ENCODE measurements at regions not wholly inside any gene's neighbourhood (a gene's known extent, or its start where the extent isn't known, plus 50 kb on each side); places are given as distances from the start of the nearest gene placed in this dataset.
A peak's percentile ranks its signal among the peaks of the same experiment; 100 is the strongest.

GRCh38 chr2:181152701-181153100 is 172.3 kb downstream of the UBE2E3 start:
- POLR2A ChIA-PET = no interaction called here
- Mint-ChIP-seq H3K27ac (no peak overlapping the region), H3K27me3 (no peaks in the 10 kb centered on the region), H3K36me3 (ENCODE audit: low read depth) (peaks cover 35% of the 10 kb centered on the region), H3K4me1 (peaks cover 22% of the 10 kb centered on the region), H3K9me3 (peaks cover 26% of the 10 kb centered on the region), H3K4me3 (no peak overlapping the region)
- CTCF ChIA-PET = interaction anchor here (0.6 to 1.6 kb wide), 7 partner anchors 8 to 310 kb away, joined by 3 to 8 read pairs (median 4); partner anchors contain the start of gene ITGA4
- no peak for DNase-seq

GRCh38 chr2:181153886-181154285 is 173.5 kb downstream of the UBE2E3 start:
- H3K4me3 Mint-ChIP-seq = no peak overlapping the region
- H3K27ac Mint-ChIP-seq = no peak overlapping the region
- H3K27me3 Mint-ChIP-seq = no peaks in the 10 kb centered on the region
- POLR2A ChIA-PET = no interaction called here
- no peak for DNase-seq
- CTCF ChIA-PET = interaction anchor here (1.6 kb wide), 1 partner anchor 9 kb away, joined by 8 read pairs; no protein-coding TSS in a partner anchor
- H3K9me3 Mint-ChIP-seq = peaks cover 37% of the 10 kb centered on the region
- H3K36me3 Mint-ChIP-seq (ENCODE audit: low read depth) = peaks cover 45% of the 10 kb centered on the region
- H3K4me1 Mint-ChIP-seq = peaks cover 18% of the 10 kb centered on the region

GRCh38 chr2:181157326-181157725 is 176.9 kb downstream of the UBE2E3 start:
- Mint-ChIP-seq H3K27me3 (no peaks in the 10 kb centered on the region), H3K4me1 (peaks cover 9% of the 10 kb centered on the region), H3K36me3 (ENCODE audit: low read depth) (peaks cover 40% of the 10 kb centered on the region), H3K4me3 (no peak overlapping the region), H3K27ac (no peak overlapping the region), H3K9me3 (peaks cover 33% of the 10 kb centered on the region)
- ChIA-PET POLR2A (no interaction called here), CTCF (no interaction called here)
- no peak for DNase-seq

- CTCF ChIA-PET = no interaction called here
- H3K9me3 Mint-ChIP-seq = peaks cover 33% of the 10 kb centered on the region
- peaks cover 40% of the 10 kb centered on the region for H3K36me3 Mint-ChIP-seq (ENCODE audit: low read depth)
- H3K27ac Mint-ChIP-seq = no peak overlapping the region
- H3K4me1 Mint-ChIP-seq = peaks cover 12% of the 10 kb centered on the region
- POLR2A ChIA-PET = no interaction called here
- H3K4me3 Mint-ChIP-seq = no peak overlapping the region
- H3K27me3 Mint-ChIP-seq = no peaks in the 10 kb centered on the region
- no peak for DNase-seq
Measured at GRCh38 chr2:181158427-181158826, 178.0 kb downstream of the UBE2E3 start.

GRCh38 chr2:181161615-181162014 is 181.2 kb downstream of the UBE2E3 start:
- peaks cover 40% of the 10 kb centered on the region for H3K9me3 Mint-ChIP-seq
- no peaks in the 10 kb centered on the region for H3K27me3 Mint-ChIP-seq
- H3K27ac Mint-ChIP-seq = no peak overlapping the region
- CTCF ChIA-PET = interaction anchor here (1.7 kb wide), 1 partner anchor 16 kb away, joined by 7 read pairs; no protein-coding TSS in a partner anchor
- H3K4me1 Mint-ChIP-seq = peaks cover 35% of the 10 kb centered on the region
- H3K4me3 Mint-ChIP-seq = no peak overlapping the region
- POLR2A ChIA-PET = interaction anchor here (0.6 kb wide), 1 partner anchor 14 kb away, joined by 3 read pairs; no protein-coding TSS in a partner anchor
- H3K36me3 Mint-ChIP-seq (ENCODE audit: low read depth) = peaks cover 43% of the 10 kb centered on the region
- DNase-seq = no peak

- peaks cover 36% of the 10 kb centered on the region for H3K4me1 Mint-ChIP-seq
Measured at GRCh38 chr2:181163139-181163538, 182.7 kb downstream of the UBE2E3 start.

GRCh38 chr2:181163691-181164090 is 183.3 kb downstream of the UBE2E3 start:
- H3K27ac Mint-ChIP-seq = peak overlapping the region; percentile 74
- no peak overlapping the region for H3K4me3 Mint-ChIP-seq
- ChIA-PET POLR2A (no interaction called here), CTCF (no interaction called here)
- H3K4me1 Mint-ChIP-seq = peaks cover 35% of the 10 kb centered on the region
- H3K27me3 Mint-ChIP-seq = no peaks in the 10 kb centered on the region
- peaks cover 35% of the 10 kb centered on the region for H3K9me3 Mint-ChIP-seq
- H3K36me3 Mint-ChIP-seq (ENCODE audit: low read depth) = peaks cover 44% of the 10 kb centered on the region
- DNase-seq = no peak

More at GRCh38 chr2:181163139-181163538, 182.7 kb downstream of the UBE2E3 start:
- DNase-seq = no peak
- POLR2A ChIA-PET = no interaction called here
- H3K27ac Mint-ChIP-seq = peak overlapping the region; percentile 74
- CTCF ChIA-PET = interaction anchor here (0.8 kb wide), 1 partner anchor 10 kb away, joined by 3 read pairs; no protein-coding TSS in a partner anchor
- H3K27me3 Mint-ChIP-seq = no peaks in the 10 kb centered on the region
- peaks cover 46% of the 10 kb centered on the region for H3K36me3 Mint-ChIP-seq (ENCODE audit: low read depth)
- peaks cover 38% of the 10 kb centered on the region for H3K9me3 Mint-ChIP-seq
- H3K4me3 Mint-ChIP-seq = no peak overlapping the region

GRCh38 chr2:181164699-181165098 is 184.3 kb downstream of the UBE2E3 start:
- H3K9me3 Mint-ChIP-seq = peaks cover 32% of the 10 kb centered on the region

GRCh38 chr2:181165199-181165868 is 184.9 kb downstream of the UBE2E3 start:
- peaks cover 39% of the 10 kb centered on the region for H3K36me3 Mint-ChIP-seq (ENCODE audit: low read depth)
- H3K27ac Mint-ChIP-seq = peak overlapping the region; percentile 90
- H3K9me3 Mint-ChIP-seq = peaks cover 32% of the 10 kb centered on the region
- CTCF ChIA-PET = interaction anchor here (2.2 to 2.5 kb wide), 2 partner anchors 9 to 13 kb away, joined by 5 to 7 read pairs; no protein-coding TSS in a partner anchor
- DNase-seq = peak; percentile 38
- peak overlapping the region; percentile 28 for H3K4me3 Mint-ChIP-seq
- peaks cover 47% of the 10 kb centered on the region for H3K4me1 Mint-ChIP-seq
- no peaks in the 10 kb centered on the region for H3K27me3 Mint-ChIP-seq
- POLR2A ChIA-PET = interaction anchor here (0.6 kb wide), 1 partner anchor 135 kb away, joined by 4 read pairs; no protein-coding TSS in a partner anchor

More at GRCh38 chr2:181164699-181165098, 184.3 kb downstream of the UBE2E3 start:
- peaks cover 42% of the 10 kb centered on the region for H3K36me3 Mint-ChIP-seq (ENCODE audit: low read depth)
- peaks cover 41% of the 10 kb centered on the region for H3K4me1 Mint-ChIP-seq
- peak overlapping the region; percentile 90 for H3K27ac Mint-ChIP-seq
- CTCF ChIA-PET = interaction anchor here (2.2 kb wide), 1 partner anchor 14 kb away, joined by 5 read pairs; no protein-coding TSS in a partner anchor
- no peak for DNase-seq
- peak overlapping the region; percentile 28 for H3K4me3 Mint-ChIP-seq
- no peaks in the 10 kb centered on the region for H3K27me3 Mint-ChIP-seq
- POLR2A ChIA-PET = no interaction called here

GRCh38 chr2:181169503-181169902 is 189.1 kb downstream of the UBE2E3 start:
- no peak for DNase-seq
- no peak overlapping the region for H3K4me3 Mint-ChIP-seq
- H3K36me3 Mint-ChIP-seq (ENCODE audit: low read depth) = peaks cover 49% of the 10 kb centered on the region

GRCh38 chr2:181170256-181170655 is 189.9 kb downstream of the UBE2E3 start:
- peaks cover 45% of the 10 kb centered on the region for H3K36me3 Mint-ChIP-seq (ENCODE audit: low read depth)

More at GRCh38 chr2:181169503-181169902, 189.1 kb downstream of the UBE2E3 start:
- Mint-ChIP-seq H3K27me3 (no peaks in the 10 kb centered on the region), H3K9me3 (peaks cover 33% of the 10 kb centered on the region), H3K27ac (peak overlapping the region; percentile 42), H3K4me1 (peaks cover 40% of the 10 kb centered on the region)
- ChIA-PET POLR2A (interaction anchor here (0.6 kb wide), 1 partner anchor 29 kb away, joined by 4 read pairs; no protein-coding TSS in a partner anchor), CTCF (interaction anchor here (0.6 to 1.0 kb wide), 2 partner anchors 45 to 287 kb away, joined by 3 read pairs; partner anchors contain the start of gene ITGA4)

GRCh38 chr2:181172676-181173075 is 192.3 kb downstream of the UBE2E3 start:
- H3K27me3 Mint-ChIP-seq = no peaks in the 10 kb centered on the region
- H3K36me3 Mint-ChIP-seq (ENCODE audit: low read depth) = peaks cover 30% of the 10 kb centered on the region
- ChIA-PET POLR2A (no interaction called here), CTCF (interaction anchor here (0.9 to 1.5 kb wide), 2 partner anchors 27 to 289 kb away, joined by 3 read pairs; no protein-coding TSS in a partner anchor)
- H3K4me3 Mint-ChIP-seq = no peak overlapping the region
- H3K9me3 Mint-ChIP-seq = peaks cover 11% of the 10 kb centered on the region
- peaks cover 37% of the 10 kb centered on the region for H3K4me1 Mint-ChIP-seq
- DNase-seq = no peak
- H3K27ac Mint-ChIP-seq = no peak overlapping the region

More at GRCh38 chr2:181170256-181170655, 189.9 kb downstream of the UBE2E3 start:
- Mint-ChIP-seq H3K4me3 (no peak overlapping the region), H3K9me3 (peaks cover 29% of the 10 kb centered on the region), H3K27me3 (no peaks in the 10 kb centered on the region), H3K4me1 (peaks cover 38% of the 10 kb centered on the region), H3K27ac (peak overlapping the region; percentile 73)
- CTCF ChIA-PET = interaction anchor here (1.0 kb wide), 1 partner anchor 286 kb away, joined by 3 read pairs; the partner anchor contains the start of gene ITGA4
- POLR2A ChIA-PET = interaction anchor here (0.6 kb wide), 1 partner anchor 28 kb away, joined by 4 read pairs; no protein-coding TSS in a partner anchor
- DNase-seq = no peak
